ENCODE measurements at regions not wholly inside any gene's neighbourhood (a gene's known extent, or its start where the extent isn't known, plus 50 kb on each side); places are given as distances from the start of the nearest gene placed in this dataset.
A peak's percentile ranks its signal among the peaks of the same experiment; 100 is the strongest.
"Not testable (repeated sequence)": the region's sequence is repeated elsewhere in the genome, so short reads cannot be mapped to it uniquely, and the experiment has no call there.

- no peak for DNase-seq
Measured at GRCh38 chr9:85322592-85322991, 419.2 kb downstream of the AGTPBP1 start.

GRCh38 chr9:85321561-85321960 lies 420.2 kb downstream of the AGTPBP1 start:
- DNase-seq, result no peak

GRCh38 chr9:85319936-85320656 lies 421.7 kb downstream of the AGTPBP1 start:
- no peak for DNase-seq

- not testable (repeated sequence) for DNase-seq
Measured at GRCh38 chr9:85315535-85315934, 426.2 kb downstream of the AGTPBP1 start.

GRCh38 chr9:85310573-85310972 lies 431.2 kb downstream of the AGTPBP1 start:
- DNase-seq, result no peak

- no peak for DNase-seq
Measured at GRCh38 chr9:85303757-85304134, 438.0 kb downstream of the AGTPBP1 start.

GRCh38 chr9:85302938-85303756 lies 438.6 kb downstream of the AGTPBP1 start:
- no peak for DNase-seq

- no peak for DNase-seq
Measured at GRCh38 chr9:85298499-85298898, 443.3 kb downstream of the AGTPBP1 start.

GRCh38 chr9:85295244-85295643 lies 446.5 kb downstream of the AGTPBP1 start:
- DNase-seq, result not testable (repeated sequence)

- no peak for DNase-seq
Measured at GRCh38 chr9:85292261-85292660, 449.5 kb downstream of the AGTPBP1 start.

GRCh38 chr9:85291266-85291665 lies 450.5 kb downstream of the AGTPBP1 start:
- no peak for DNase-seq

- peak in 1 of 5 donors; percentile 4 for DNase-seq
Measured at GRCh38 chr9:85290019-85290418, 451.7 kb downstream of the AGTPBP1 start.

- DNase-seq, result no peak
Measured at GRCh38 chr9:85289142-85289541, 452.6 kb downstream of the AGTPBP1 start.

GRCh38 chr9:85283421-85283820 lies 458.3 kb downstream of the AGTPBP1 start:
- no peak for DNase-seq

GRCh38 chr9:85278769-85279168 lies 463.0 kb downstream of the AGTPBP1 start:
- no peak for DNase-seq

GRCh38 chr9:85276741-85277140 lies 465.0 kb downstream of the AGTPBP1 start:
- no peak for DNase-seq

GRCh38 chr9:85269811-85270210 lies 471.9 kb downstream of the AGTPBP1 start:
- DNase-seq, result no peak

GRCh38 chr9:85268131-85268530 lies 473.6 kb downstream of the AGTPBP1 start:
- no peak for DNase-seq

GRCh38 chr9:85264695-85265094 lies 477.1 kb downstream of the AGTPBP1 start:
- DNase-seq, result no peak

GRCh38 chr9:85263288-85263687 lies 478.5 kb downstream of the AGTPBP1 start:
- no peak for DNase-seq

- DNase-seq, result no peak
Measured at GRCh38 chr9:85262333-85262732, 479.4 kb downstream of the AGTPBP1 start.

GRCh38 chr9:85260275-85260845 lies 481.4 kb downstream of the AGTPBP1 start:
- DNase-seq, result no peak

- DNase-seq, result peak in 1 of 5 donors; percentile 6
Measured at GRCh38 chr9:85258823-85259370, 482.9 kb downstream of the AGTPBP1 start.
